ENCODE measurements at regions not wholly inside any gene's neighbourhood (a gene's known extent, or its start where the extent isn't known, plus 50 kb on each side); places are given as distances from the start of the nearest gene placed in this dataset.

DNA sequence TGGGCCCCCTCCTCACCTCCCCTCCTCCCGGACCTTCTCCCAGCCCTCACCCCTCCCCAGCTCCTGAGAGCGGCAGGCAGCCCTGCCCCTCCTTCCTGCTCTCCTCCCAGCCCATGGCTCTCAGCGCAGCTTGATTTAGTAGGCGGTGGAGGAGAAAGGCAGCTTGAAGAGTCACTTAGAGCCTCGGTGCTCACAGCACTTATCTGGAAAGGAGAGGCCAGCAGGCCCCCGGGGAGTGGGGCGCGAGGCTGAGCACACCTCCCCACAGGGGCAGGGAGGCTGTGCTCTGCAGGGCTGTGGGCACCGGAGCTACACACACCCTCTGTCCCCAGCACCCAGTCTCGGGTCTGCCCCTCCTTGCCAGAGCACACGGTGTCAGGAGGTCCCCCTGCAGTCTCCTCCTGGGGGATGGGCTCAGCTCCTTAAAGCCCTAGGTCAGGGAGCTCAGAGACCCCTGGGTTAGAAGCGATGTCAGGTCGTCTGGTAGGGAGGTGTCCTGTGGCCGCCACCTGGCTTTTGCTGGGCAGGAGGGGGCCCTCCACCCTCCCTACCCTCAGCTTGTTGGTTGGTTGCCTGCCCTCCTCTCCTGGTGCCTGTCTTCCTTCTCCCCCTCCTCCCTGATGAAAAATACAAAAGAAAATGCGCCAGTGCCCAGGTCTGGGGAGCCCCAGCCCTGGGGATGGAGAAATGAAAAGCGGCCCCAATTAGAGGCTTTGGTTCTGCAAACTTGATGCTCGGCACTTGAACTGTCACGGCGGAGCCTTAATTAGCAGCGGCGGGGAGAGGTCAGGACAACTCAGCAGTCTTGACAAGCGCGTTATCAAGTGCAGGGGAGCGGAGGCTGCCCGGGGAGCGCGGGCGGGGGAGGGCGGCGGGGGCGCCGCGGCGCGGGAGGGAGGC is 151.1 kb upstream of the GSE1 start:
- Histone ChIP-seq H3K4me3 (peak overlapping the region; percentile 65), H3K9ac (ENCODE audit: insufficient read length) (no peak overlapping the region), H3K36me3 (ENCODE audit: insufficient read depth, low read length) (no peaks in the 10 kb centered on the region), H3K27ac (no peak overlapping the region), H3K9me3 (ENCODE audit: low read depth, low read length) (no peaks in the 10 kb centered on the region)
- TF ChIP-seq POLR2AphosphoS5 (IDR thresholded peaks at IDR 0.05; ENCODE audit: borderline replicate concordance, low read depth, low read length) (no peak), EZH2 (IDR thresholded peaks at IDR 0.05) (no peak), FOXP2 (optimal IDR thresholded peaks at IDR 0.05; ENCODE audit: control extremely low read depth, extremely low read length, insufficient read depth) (no peak)
- DNase-seq (ENCODE audit: low read depth, low spot score): no peak

DNA sequence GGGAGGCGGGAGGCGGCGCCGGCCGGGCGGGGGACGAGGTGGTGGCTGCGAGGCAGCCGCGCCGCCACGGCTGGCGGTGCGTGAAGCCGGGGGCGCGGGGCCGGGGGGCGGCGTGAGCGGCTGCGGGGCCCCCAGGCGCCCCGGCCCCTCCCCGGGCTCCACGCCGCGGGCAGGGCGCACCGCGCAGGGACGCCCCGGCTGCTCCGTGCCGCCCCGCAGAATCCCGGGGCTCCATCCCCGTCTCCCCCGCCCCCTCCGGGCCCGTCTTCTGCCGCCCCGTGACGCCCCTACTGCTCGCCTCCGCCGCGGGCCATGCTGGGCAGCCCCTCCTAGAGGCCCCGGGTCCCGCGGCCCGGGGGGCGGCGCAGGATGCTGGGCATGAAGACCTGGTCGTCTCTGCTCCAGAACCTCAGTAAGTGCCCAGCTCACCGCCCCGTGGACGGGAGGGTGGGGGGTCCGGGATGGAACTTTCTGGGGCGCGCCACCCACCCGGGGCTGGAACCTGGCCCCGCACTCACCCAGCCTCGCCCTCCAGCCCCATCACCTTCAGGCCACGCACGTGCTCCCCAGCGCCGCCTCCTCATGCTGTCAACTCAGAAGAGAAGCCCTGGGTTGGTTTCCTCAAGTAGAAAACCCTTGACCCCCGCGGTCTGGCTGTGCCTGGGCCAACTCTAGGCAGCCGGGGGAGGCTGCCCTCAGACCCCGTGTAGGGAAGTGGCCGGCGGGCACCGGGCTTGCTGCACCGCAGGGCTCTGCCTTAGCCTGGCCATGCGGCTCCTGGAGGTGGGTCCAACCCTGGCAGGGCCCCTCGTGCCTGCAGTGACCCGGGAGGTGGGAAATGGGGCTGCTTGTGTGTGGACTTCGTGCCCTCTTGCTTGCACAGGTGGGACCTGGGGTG is 150.2 kb upstream of the GSE1 start:
- TF ChIP-seq EZH2 (IDR thresholded peaks at IDR 0.05) (no peak), POLR2AphosphoS5 (IDR thresholded peaks at IDR 0.05; ENCODE audit: borderline replicate concordance, low read depth, low read length) (no peak), FOXP2 (optimal IDR thresholded peaks at IDR 0.05; ENCODE audit: control extremely low read depth, extremely low read length, insufficient read depth) (no peak)

DNA sequence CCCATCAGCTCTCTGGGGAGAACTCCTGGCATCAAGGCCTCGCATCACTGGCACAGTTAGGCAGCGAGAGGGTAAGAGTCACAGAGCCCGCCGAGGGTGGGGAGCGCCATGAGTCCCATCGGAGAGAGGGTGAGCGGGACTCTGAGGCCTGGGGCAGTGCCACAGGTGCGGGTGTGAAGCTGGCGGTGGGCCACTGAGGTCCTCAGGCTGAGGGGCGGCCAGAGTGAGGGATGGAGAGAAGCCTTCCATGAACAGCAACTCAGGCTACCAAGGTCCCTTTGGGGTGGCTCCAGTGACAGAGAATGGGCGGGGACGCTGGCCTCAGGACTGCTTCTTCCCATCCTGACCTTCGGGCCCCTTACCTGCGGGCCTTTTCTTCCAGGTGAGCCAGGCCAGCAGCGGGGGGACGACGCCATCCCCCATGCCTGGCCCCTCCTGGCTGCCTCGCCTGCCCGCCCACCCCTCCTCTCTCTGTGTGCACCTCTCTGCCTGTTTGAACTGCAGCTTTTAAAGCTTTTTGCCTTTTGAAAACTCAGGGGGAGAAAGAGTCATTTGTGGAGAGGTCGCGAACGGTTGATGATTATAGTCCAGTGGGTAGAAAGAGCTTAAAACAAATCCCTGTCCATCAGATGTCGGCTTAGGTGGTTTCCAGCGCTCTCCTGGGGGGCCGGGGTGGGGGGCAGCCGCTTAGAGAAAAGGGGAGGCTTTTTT is 149.3 kb upstream of the GSE1 start:
- no peak overlapping the region for H3K4me3 ChIP-seq
- no peak for DNase-seq (ENCODE audit: low read depth, low spot score)

More for the DNA sequence above, 150.2 kb upstream of the GSE1 start:
- H3K36me3 ChIP-seq (ENCODE audit: insufficient read depth, low read length): no peaks in the 10 kb centered on the region
- H3K9me3 ChIP-seq (ENCODE audit: low read depth, low read length): no peaks in the 10 kb centered on the region
- no peak overlapping the region for H3K27ac ChIP-seq
- no peak for DNase-seq (ENCODE audit: low read depth, low spot score)
- H3K9ac ChIP-seq (ENCODE audit: insufficient read length): no peak overlapping the region
- 0 out of 2 replicates have a peak overlapping the region, but pooled peaks have one; percentile 18 for H3K4me3 ChIP-seq

DNA sequence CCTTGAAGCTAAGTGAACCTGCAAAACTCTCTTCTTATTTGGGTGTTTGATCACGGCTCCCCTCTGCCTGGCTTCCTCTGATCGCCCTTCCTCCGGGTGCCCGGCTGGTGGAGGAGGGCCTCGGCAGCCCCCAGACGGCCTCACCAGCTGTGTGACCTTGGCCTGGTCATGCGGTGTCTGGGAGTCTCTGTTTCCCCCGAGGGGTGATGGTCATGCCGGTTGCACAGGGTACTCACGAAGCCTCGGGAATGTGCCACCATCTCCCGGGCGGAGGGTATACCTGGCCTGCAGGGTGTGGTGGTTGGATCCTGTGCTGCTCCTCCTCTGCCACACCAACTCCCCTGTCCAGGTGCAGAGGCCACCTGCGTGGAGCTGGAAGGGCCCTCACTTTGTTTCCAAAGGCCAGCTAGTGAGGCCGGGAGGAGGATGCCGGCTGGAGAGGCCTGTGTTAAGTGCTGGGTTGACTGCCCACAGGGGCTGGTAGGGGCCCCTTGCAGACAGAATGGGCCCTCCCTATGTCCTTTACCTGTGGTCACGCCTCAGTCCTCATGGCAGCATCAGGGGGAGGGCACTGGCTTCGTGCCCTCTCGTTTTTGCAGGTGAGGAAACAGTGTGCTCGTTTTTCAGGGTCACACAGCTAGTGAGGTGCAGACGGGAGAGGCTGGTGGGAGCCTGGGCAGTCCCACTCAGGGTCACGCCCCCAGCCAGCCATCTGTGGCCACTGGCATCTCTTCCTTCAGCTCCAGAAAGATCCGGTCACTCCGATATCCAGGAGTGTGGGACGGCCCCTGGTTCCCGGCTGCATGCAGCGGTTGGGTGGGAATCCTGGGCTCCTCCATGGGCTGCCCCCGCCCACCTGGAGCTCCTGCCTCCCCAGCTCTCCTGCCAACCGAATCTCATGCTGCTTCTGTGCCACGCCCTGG is 148.5 kb upstream of the GSE1 start:
- no peak overlapping the region for H3K27ac ChIP-seq
- DNase-seq (ENCODE audit: low read depth, low spot score): no peak
- TF ChIP-seq POLR2AphosphoS5 (IDR thresholded peaks at IDR 0.05; ENCODE audit: borderline replicate concordance, low read depth, low read length) (no peak), EZH2 (IDR thresholded peaks at IDR 0.05) (no peak), FOXP2 (optimal IDR thresholded peaks at IDR 0.05; ENCODE audit: control extremely low read depth, extremely low read length, insufficient read depth) (no peak)

More for the DNA sequence above, 149.3 kb upstream of the GSE1 start:
- TF ChIP-seq FOXP2 (optimal IDR thresholded peaks at IDR 0.05; ENCODE audit: control extremely low read depth, extremely low read length, insufficient read depth) (no peak), POLR2AphosphoS5 (IDR thresholded peaks at IDR 0.05; ENCODE audit: borderline replicate concordance, low read depth, low read length) (no peak), EZH2 (IDR thresholded peaks at IDR 0.05) (no peak)
- H3K9me3 ChIP-seq (ENCODE audit: low read depth, low read length): no peaks in the 10 kb centered on the region
- no peak overlapping the region for H3K9ac ChIP-seq (ENCODE audit: insufficient read length)
- H3K36me3 ChIP-seq (ENCODE audit: insufficient read depth, low read length): no peaks in the 10 kb centered on the region
- no peak overlapping the region for H3K27ac ChIP-seq

DNA sequence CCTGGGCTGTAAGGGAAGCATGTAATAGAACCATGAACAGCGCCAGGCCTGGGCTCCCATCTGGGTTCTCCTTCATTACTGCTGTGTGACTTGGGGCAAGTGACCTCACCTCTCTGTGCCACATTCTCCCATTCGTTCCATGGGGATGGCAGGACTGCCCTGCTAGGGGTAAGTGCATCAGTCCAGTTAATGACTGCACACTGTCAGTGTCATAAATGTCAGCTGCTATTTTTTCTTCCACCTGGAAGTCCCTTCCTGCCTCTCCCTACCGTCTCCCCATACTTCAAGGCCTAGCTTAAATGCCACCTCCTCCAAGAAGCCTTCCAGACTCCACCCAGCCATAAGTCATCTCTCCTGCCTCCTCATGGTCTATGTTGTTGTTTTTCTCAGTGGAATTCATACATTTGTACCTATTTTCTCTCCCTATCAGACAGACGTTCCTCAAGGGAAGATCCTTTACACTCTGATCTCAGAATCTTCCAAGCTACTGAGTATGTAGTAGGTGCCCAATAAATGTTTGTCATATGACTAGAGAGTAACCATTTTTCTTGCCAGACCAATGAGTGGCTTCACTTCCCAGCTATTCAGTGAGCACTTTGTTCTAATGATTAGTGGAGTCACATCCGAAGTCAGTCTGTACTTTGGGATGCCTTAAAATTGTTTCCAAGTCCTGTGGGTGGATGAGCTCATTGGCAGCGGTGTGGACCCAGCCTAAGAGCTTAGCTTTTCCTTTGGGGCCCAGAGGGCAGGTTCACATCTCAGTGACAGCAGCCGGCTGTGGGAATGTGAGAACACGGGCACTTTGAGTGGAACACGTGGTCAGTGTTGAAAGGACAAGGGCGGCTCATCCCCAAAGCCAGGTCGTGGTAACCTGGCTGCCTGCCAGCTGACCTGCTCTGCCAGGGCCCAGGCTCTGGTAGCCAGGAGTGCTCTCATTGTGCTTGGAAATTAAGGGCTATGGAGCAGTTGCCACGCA is 147.5 kb upstream of the GSE1 start:
- Histone ChIP-seq H3K9me3 (ENCODE audit: low read depth, low read length) (no peaks in the 10 kb centered on the region), H3K9ac (ENCODE audit: insufficient read length) (no peak overlapping the region), H3K27ac (no peak overlapping the region), H3K36me3 (ENCODE audit: insufficient read depth, low read length) (no peaks in the 10 kb centered on the region), H3K4me3 (no peak overlapping the region)
- TF ChIP-seq EZH2 (IDR thresholded peaks at IDR 0.05) (no peak), POLR2AphosphoS5 (IDR thresholded peaks at IDR 0.05; ENCODE audit: borderline replicate concordance, low read depth, low read length) (no peak), FOXP2 (optimal IDR thresholded peaks at IDR 0.05; ENCODE audit: control extremely low read depth, extremely low read length, insufficient read depth) (no peak)
- DNase-seq (ENCODE audit: low read depth, low spot score): no peak

More for the DNA sequence above, 148.5 kb upstream of the GSE1 start:
- H3K36me3 ChIP-seq (ENCODE audit: insufficient read depth, low read length): no peaks in the 10 kb centered on the region
- H3K9me3 ChIP-seq (ENCODE audit: low read depth, low read length): no peaks in the 10 kb centered on the region
- H3K4me3 ChIP-seq: no peak overlapping the region
- H3K9ac ChIP-seq (ENCODE audit: insufficient read length): no peak overlapping the region

DNA sequence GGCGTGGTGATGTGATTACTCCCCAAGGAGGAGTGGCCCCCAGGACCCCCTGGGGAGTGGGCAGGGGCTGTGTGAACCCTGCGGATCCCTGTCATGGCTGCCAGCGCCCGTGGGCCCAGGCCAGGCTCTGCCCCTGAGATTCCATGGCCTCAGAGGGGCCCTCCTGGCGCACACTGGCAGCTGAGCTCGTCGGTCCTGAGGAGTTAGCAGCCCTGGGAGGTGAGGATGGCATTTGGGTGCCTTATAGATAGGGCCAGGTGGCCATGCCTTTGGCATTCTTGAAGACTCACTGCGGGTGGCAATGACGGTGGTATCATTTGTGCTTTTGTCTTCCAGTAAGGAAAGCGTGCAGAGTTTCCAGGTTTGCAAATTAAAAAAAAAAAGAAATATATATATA is 146.8 kb upstream of the GSE1 start:
- DNase-seq (ENCODE audit: low read depth, low spot score): no peak
- no peaks in the 10 kb centered on the region for H3K36me3 ChIP-seq (ENCODE audit: insufficient read depth, low read length)
- no peak overlapping the region for H3K4me3 ChIP-seq
- no peak overlapping the region for H3K27ac ChIP-seq
- TF ChIP-seq POLR2AphosphoS5 (IDR thresholded peaks at IDR 0.05; ENCODE audit: borderline replicate concordance, low read depth, low read length) (no peak), FOXP2 (optimal IDR thresholded peaks at IDR 0.05; ENCODE audit: control extremely low read depth, extremely low read length, insufficient read depth) (no peak), EZH2 (IDR thresholded peaks at IDR 0.05) (no peak)
- no peaks in the 10 kb centered on the region for H3K9me3 ChIP-seq (ENCODE audit: low read depth, low read length)
- H3K9ac ChIP-seq (ENCODE audit: insufficient read length): no peak overlapping the region
